A549 (cell line): ENCODE measurements at regions not wholly inside any gene's neighbourhood (a gene's known extent, or its start where the extent isn't known, plus 50 kb on each side); places are given as distances from the start of the nearest gene placed in this dataset.

Experiments used
- CEBPB ChIP-seq, 2 experiments: fragments of >200 bp in 1 of 2; sonication (Bioruptor Twin) in 1 of 2; formaldehyde crosslinking in 1 of 2; IDR thresholded peaks; 2 replicates each; pipeline ENCODE4 v1.6.1; 2012 to 2016
- CTCF ChIP-seq: fragments of >200 bp; sonication (Bioruptor Twin); formaldehyde crosslinking; IDR thresholded peaks from 3 replicates; pipeline ENCODE4 v1.5.1; 2016
- EP300 ChIP-seq, 2 experiments: fragments of >200 bp; sonication (Bioruptor Twin); formaldehyde crosslinking; IDR thresholded peaks; 2 replicates in 1 of 2; 3 replicates in 1 of 2; pipeline ENCODE4 v1.6.1; 2016 to 2017
- HDAC2 ChIP-seq: fragments of 200-600 bp; sonication (generic); IDR thresholded peaks from 2 replicates; pipeline ENCODE4 v1.6.1; 2016
- HEYL ChIP-seq: fragments of 250-450 bp; sonication (Bioruptor Pico); IDR thresholded peaks from 2 replicates; pipeline ENCODE4 v1.8.0; 2021; ENCODE audit warnings: mild to moderate bottlenecking, moderate library complexity
- POLR2A ChIP-seq: IDR thresholded peaks from 2 replicates; pipeline ENCODE4 v1.6.1; 2012; ENCODE audit warnings: mild to moderate bottlenecking, low read length
- RFX5 ChIP-seq: fragments of 450-650 bp; IDR thresholded peaks from 2 replicates; pipeline ENCODE4 v1.7.1; 2014; ENCODE audit warnings: antibody characterized with exemption, mild to moderate bottlenecking, moderate library complexity
- RNF2 ChIP-seq: fragments of 200-600 bp; sonication (generic); IDR thresholded peaks from 2 replicates; pipeline ENCODE4 v1.6.1; 2016; ENCODE audit warnings: low read depth, mild to moderate bottlenecking, antibody characterized with exemption, moderate library complexity, borderline replicate concordance
- USF2 ChIP-seq: fragments of 450-650 bp; IDR thresholded peaks from 2 replicates; pipeline ENCODE4 v1.6.1; 2014; ENCODE audit warnings: antibody characterized with exemption
- TF ChIP-seq, protein P1 (sequence below): IDR thresholded peaks from 2 replicates; pipeline ENCODE4 v1.6.1; 2012; ENCODE audit warnings: low read depth, borderline replicate concordance
- TF ChIP-seq, protein P2 (sequence below): fragments of >200 bp; sonication (Bioruptor Twin); formaldehyde crosslinking; IDR thresholded peaks from 3 replicates; pipeline ENCODE4 v1.6.1; 2016
- TF ChIP-seq, protein P3 (sequence below): fragments of 150-350 bp; IDR thresholded peaks from 2 replicates; pipeline ENCODE4 v1.6.1; 2014; ENCODE audit warnings: low read depth, mild to moderate bottlenecking, low read length

- TF ChIP-seq USF2 (no peak), POLR2A (no peak), CTCF (no peak), HEYL (no peak), RNF2 (no peak), RFX5 (no peak), EP300 (IDR thresholded peaks at IDR 0.05) (no peak), CEBPB (IDR thresholded peaks at IDR 0.05) (no peak), HDAC2 (no peak)
- TF ChIP-seq, protein P1, sequence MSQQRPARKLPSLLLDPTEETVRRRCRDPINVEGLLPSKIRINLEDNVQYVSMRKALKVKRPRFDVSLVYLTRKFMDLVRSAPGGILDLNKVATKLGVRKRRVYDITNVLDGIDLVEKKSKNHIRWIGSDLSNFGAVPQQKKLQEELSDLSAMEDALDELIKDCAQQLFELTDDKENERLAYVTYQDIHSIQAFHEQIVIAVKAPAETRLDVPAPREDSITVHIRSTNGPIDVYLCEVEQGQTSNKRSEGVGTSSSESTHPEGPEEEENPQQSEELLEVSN, result no peak
- TF ChIP-seq, protein P2, sequence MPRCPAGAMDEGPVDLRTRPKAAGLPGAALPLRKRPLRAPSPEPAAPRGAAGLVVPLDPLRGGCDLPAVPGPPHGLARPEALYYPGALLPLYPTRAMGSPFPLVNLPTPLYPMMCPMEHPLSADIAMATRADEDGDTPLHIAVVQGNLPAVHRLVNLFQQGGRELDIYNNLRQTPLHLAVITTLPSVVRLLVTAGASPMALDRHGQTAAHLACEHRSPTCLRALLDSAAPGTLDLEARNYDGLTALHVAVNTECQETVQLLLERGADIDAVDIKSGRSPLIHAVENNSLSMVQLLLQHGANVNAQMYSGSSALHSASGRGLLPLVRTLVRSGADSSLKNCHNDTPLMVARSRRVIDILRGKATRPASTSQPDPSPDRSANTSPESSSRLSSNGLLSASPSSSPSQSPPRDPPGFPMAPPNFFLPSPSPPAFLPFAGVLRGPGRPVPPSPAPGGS, result no peak
- TF ChIP-seq, protein P3, sequence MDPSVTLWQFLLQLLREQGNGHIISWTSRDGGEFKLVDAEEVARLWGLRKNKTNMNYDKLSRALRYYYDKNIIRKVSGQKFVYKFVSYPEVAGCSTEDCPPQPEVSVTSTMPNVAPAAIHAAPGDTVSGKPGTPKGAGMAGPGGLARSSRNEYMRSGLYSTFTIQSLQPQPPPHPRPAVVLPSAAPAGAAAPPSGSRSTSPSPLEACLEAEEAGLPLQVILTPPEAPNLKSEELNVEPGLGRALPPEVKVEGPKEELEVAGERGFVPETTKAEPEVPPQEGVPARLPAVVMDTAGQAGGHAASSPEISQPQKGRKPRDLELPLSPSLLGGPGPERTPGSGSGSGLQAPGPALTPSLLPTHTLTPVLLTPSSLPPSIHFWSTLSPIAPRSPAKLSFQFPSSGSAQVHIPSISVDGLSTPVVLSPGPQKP, result no peak
Measured at GRCh38 chr2:217386041-217386440, 526.2 kb upstream of the TNP1 start.
